Activated CD4-positive, alpha-beta T cell treated with anti-CD3 and anti-CD28 coated beads for 24 hours (primary cell): ENCODE measurements at regions not wholly inside any gene's neighbourhood (a gene's known extent, or its start where the extent isn't known, plus 50 kb on each side); places are given as distances from the start of the nearest gene placed in this dataset.
A peak's percentile ranks its signal among the peaks of the same experiment; 100 is the strongest.

Source experiments
- DNase-seq, 2 donors: peaks; one replicate each; pipeline ENCODE4 v3.0.0-alpha.2; 2020; ENCODE audit warnings: low read depth in 2 of 2

GRCh38 chr15:31975830-31976229 lies 54.5 kb upstream of the CHRNA7 start:
- no peak for DNase-seq

GRCh38 chr15:31977138-31977537 lies 53.2 kb upstream of the CHRNA7 start:
- DNase-seq, result no peak

GRCh38 chr15:31977812-31978661 lies 52.3 kb upstream of the CHRNA7 start:
- peak; percentile 17 to 44 for DNase-seq
